ENCODE measurements at regions not wholly inside any gene's neighbourhood (a gene's known extent, or its start where the extent isn't known, plus 50 kb on each side); places are given as distances from the start of the nearest gene placed in this dataset.

DNA sequence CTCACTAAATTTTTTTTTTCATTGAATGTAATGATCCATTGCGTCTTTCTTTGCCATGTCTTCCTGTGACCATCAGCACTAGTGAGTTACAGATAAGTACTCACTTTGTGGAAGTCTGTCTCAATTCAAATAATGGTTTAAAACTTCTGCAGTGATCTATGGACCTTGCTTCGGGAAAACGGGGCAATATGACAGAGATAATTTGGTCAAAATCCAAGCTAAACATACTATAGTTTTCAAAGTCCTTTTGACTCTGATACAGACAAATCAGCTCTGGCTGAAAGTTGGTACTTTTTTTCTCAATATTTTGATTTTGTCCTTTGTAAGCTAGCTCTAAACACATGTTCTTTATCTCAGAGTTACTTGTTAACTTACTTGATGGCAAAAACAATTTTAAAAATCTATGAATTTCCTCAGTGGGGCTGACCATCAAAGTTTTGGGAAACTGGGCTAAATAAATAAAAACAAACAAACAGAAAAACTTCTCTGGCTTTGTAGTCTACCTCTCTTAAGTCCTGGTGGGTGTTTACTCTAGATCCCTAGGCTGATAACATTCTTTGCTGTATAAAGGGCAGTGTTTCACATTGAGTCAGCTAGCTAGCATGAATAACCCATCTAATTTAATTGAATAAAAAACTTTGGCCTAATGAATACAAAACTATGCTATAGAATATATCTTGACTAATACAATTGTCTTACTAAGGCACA, 327.6 kb downstream of the RDH14 start:
- no peak overlapping the region for H3K27ac Mint-ChIP-seq
- peaks cover 0 to 5% (median 1%) of the 10 kb centered on the region in 9 donors for H3K9me3 Mint-ChIP-seq
- H3K4me3 Mint-ChIP-seq = no peak overlapping the region
- no peaks in the 10 kb centered on the region for H3K36me3 Mint-ChIP-seq
- ATAC-seq (no peak), DNase-seq (no peak)
- POLR2A ChIA-PET = no interaction called here
- no peaks in the 10 kb centered on the region for H3K4me1 Mint-ChIP-seq
- H3K27me3 Mint-ChIP-seq = peaks cover 2 to 35% (median 8%) of the 10 kb centered on the region in 5 donors

DNA sequence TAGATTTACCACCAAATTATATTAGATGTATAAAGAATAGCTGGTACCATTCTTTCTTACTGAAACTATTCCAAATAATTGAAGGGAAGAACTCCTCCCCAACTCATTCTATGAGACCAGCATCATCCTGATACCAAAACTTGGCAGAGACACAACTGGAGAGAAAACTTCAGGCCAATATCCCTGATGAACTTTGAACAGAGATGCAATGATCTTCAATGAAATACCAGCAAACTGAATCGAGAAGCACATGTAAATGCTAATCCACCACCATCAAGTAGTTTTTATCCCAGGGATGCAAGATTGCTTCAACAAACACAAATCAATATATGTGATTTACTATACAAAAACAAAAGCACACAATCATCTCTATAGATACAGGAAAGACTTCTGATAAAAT, 329.8 kb downstream of the RDH14 start:
- no peak overlapping the region for H3K27ac Mint-ChIP-seq
- ATAC-seq (no peak), DNase-seq (no peak)
- H3K4me3 Mint-ChIP-seq = no peak overlapping the region
- peaks cover 0 to 26% (median 7%) of the 10 kb centered on the region in 5 donors for H3K27me3 Mint-ChIP-seq
- POLR2A ChIA-PET = no interaction called here
- H3K4me1 Mint-ChIP-seq = no peaks in the 10 kb centered on the region
- no peaks in the 10 kb centered on the region for H3K36me3 Mint-ChIP-seq
- H3K9me3 Mint-ChIP-seq = peaks cover 2 to 21% (median 7%) of the 10 kb centered on the region in 9 donors

DNA sequence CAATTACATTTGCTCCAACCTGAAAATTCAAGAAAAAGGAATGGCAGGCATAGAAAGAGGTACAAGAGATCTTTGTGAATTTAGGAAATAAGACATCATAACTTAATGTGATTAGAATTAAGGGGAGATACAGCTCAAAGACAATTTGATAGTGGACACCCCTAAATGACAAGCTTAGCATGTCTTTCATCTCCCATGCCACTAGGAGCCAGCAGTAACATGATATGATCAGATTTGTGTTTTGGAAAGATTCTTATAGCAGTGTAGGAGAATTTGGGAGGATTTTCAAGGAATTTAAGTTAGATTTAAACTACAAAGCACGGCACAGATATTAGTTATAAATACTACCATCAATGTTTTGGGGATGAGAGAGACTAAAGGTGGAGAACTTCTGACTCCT, 340.8 kb downstream of the RDH14 start:
- no peaks in the 10 kb centered on the region for H3K4me1 Mint-ChIP-seq
- POLR2A ChIA-PET = no interaction called here
- no peak overlapping the region for H3K4me3 Mint-ChIP-seq
- H3K27ac Mint-ChIP-seq = no peak overlapping the region
- H3K9me3 Mint-ChIP-seq = peaks cover 0 to 3% (median 0%) of the 10 kb centered on the region in 9 donors
- ATAC-seq = no peak
- DNase-seq = no peak
- no peaks in the 10 kb centered on the region for H3K36me3 Mint-ChIP-seq
- H3K27me3 Mint-ChIP-seq = peaks cover 0 to 4% (median 2%) of the 10 kb centered on the region in 5 donors

DNA sequence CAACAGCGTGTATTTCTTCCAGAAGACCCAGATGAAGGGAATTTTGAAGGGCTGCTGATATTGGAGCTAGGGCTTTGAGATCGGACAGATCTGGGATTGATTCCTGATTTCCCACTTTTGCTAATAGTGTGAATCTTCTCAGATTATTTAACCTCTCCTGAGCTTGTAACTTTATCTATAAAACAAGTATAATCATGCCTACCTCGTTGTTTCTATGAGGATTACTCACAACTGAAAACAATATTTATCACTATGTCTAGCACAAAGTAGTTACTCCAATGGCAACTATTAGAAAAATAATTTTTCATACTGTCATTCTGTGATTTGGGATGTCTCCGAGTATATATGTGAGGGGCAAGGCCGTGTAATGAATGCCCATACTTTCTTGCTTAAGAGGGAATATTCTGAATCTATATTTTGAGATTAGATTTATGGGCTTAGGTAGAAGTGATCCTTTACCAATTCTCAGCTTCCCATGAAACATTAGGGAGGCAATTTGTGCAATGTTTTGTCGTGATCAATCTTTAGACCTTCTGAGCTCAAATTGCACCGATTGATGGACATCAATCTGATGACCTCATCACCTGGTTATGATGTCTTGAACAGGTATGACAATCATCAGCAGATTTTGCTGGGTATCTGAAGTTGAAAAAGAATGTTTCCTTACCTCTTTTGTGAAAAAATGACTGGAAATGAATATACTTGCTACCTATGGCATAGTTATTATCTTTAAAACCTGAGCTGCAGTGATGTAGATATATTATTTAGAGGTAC, 339.9 kb downstream of the KCNS3 start:
- H3K27me3 Mint-ChIP-seq = peaks cover 0 to 4% (median 2%) of the 10 kb centered on the region in 5 donors
- H3K9me3 Mint-ChIP-seq = peaks cover 0 to 1% (median 0%) of the 10 kb centered on the region in 9 donors
- ATAC-seq = no peak
- no peaks in the 10 kb centered on the region for H3K4me1 Mint-ChIP-seq
- H3K36me3 Mint-ChIP-seq = no peaks in the 10 kb centered on the region
- no peak overlapping the region for H3K27ac Mint-ChIP-seq
- H3K4me3 Mint-ChIP-seq = no peak overlapping the region
- no peak for DNase-seq
- POLR2A ChIA-PET = no interaction called here

DNA sequence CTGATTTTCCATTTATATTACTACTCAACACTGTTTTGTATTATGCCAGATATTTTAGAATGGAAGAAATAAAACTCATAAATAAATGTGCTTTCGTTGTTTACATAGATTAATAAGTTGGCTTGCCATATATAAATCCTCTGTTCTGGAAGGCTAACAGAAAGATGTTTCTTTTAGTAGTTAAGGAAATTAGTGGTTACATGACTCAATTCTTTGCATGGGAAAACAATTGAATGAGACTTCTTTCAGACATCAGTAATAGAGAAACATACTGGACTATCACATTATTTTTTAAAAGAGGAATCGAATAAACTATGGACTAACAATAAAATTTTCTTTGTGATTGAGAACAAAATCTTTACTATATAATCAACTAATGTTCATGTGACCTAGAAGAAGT, 336.5 kb downstream of the KCNS3 start:
- no peak overlapping the region for H3K27ac Mint-ChIP-seq
- POLR2A ChIA-PET = no interaction called here
- H3K4me3 Mint-ChIP-seq = no peak overlapping the region
- no peaks in the 10 kb centered on the region for H3K36me3 Mint-ChIP-seq
- H3K9me3 Mint-ChIP-seq = peaks cover 0 to 1% (median 0%) of the 10 kb centered on the region in 9 donors
- H3K27me3 Mint-ChIP-seq = peaks cover 0 to 9% (median 4%) of the 10 kb centered on the region in 5 donors
- DNase-seq = no peak
- no peaks in the 10 kb centered on the region for H3K4me1 Mint-ChIP-seq
- ATAC-seq = no peak

DNA sequence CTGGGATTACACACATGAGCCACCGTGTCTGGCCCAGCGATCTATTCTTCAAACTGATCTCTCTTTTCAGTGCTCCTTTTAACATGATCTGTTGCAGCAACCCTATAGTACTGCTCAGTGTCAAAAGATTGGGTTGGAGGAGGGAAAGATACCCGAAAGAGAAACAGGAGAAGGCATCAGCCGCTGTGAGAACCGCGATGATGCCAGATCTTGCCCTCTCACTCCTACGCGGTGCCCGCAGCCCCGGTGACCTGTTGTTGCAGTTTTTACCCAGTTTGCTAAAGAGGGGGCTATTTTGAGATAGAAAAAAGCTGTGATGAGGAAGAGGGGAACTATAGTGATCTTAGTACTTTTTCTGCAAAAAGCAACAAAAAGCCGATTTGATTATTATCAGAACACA, 335.5 kb downstream of the KCNS3 start:
- ATAC-seq (no peak), DNase-seq (no peak)
- peaks cover 0 to 1% (median 0%) of the 10 kb centered on the region in 9 donors for H3K9me3 Mint-ChIP-seq
- POLR2A ChIA-PET = no interaction called here
- no peak overlapping the region for H3K27ac Mint-ChIP-seq
- no peaks in the 10 kb centered on the region for H3K4me1 Mint-ChIP-seq
- H3K36me3 Mint-ChIP-seq = no peaks in the 10 kb centered on the region
- no peak overlapping the region for H3K4me3 Mint-ChIP-seq
- H3K27me3 Mint-ChIP-seq = peaks cover 0 to 14% (median 4%) of the 10 kb centered on the region in 5 donors

DNA sequence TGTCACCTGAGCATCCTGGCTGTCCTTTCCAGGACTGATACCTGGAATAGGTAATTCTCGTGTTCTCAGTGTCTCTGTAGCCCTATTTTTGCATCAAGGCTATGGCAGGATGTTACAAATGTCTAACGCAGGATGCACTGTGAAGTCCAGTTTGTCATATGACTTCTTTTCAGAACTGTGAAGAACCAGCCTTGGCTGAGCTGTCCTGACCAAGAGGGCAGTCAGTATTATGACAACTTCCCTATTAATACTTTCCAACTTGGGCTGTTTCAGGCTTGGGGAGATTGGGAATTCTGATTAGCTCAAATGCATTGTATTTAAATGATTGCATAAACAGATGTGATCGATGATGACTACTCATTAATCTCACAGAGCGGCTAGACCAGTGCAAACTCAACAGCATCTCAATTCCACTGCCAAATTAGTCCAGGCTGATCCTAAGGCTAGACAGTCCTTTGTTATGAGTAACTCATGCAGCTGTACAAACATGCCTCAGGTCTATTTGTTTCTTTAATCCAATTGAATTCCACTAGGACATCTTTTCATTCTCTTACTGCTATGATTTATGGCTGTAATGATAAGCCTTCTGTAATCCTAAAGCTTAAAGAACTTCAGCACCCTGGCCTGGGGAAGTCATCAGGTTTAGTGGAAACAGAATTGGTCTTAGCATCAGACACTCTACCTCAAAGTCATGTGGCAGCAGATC, 331.6 kb downstream of the KCNS3 start:
- DNase-seq = no peak
- POLR2A ChIA-PET = no interaction called here
- Mint-ChIP-seq H3K9me3 (no peaks in the 10 kb centered on the region), H3K4me3 (no peak overlapping the region), H3K27ac (no peak overlapping the region), H3K4me1 (no peaks in the 10 kb centered on the region), H3K27me3 (peaks cover 0 to 10% (median 2%) of the 10 kb centered on the region in 5 donors), H3K36me3 (no peaks in the 10 kb centered on the region)
- no peak for ATAC-seq

DNA sequence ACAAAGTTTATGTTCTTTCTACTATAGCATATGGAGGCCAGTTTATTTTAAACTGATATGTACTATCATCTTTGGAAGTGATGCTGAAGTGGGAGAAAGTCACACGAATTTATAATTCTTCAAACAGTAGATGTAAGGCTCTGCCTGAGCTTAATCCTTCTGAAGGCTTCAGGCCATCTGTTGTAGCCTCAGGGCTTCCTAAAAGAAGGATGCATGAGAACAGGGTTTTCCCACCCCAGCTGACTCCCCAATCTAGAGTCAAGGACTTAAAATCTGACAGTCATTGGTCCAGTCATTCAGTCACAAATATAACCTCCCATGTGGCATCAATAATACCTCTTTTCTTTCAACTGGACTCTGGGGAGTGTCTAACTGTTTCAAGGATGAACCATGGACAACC, 330.5 kb downstream of the KCNS3 start:
- no peak for DNase-seq
- H3K36me3 Mint-ChIP-seq = no peaks in the 10 kb centered on the region
- peaks cover 0 to 10% (median 2%) of the 10 kb centered on the region in 5 donors for H3K27me3 Mint-ChIP-seq
- no peaks in the 10 kb centered on the region for H3K4me1 Mint-ChIP-seq
- POLR2A ChIA-PET = no interaction called here
- no peak overlapping the region for H3K27ac Mint-ChIP-seq
- no peak overlapping the region for H3K4me3 Mint-ChIP-seq
- ATAC-seq = no peak
- H3K9me3 Mint-ChIP-seq = no peaks in the 10 kb centered on the region

DNA sequence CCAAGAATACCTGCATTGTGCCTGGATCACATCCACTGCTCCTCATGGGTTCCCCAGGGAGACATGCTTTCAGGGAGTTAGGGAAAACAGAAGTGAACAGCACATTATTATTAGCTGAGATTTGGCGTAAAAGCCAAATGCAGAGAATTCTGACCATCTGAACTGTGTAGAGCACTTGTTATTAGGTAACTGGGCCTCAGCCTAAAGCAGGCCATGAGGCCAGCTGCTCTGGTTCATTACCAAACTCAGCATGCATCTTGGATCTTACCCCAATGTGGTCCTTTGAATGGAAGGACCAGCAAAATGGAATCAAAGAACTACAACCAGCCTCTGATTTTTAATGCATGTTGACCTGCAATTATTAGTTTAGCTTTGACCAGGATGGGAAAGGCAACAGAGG, 322.3 kb downstream of the KCNS3 start:
- no peaks in the 10 kb centered on the region for H3K9me3 Mint-ChIP-seq
- ATAC-seq = no peak
- no peak overlapping the region for H3K27ac Mint-ChIP-seq
- no peaks in the 10 kb centered on the region for H3K36me3 Mint-ChIP-seq
- no peak overlapping the region for H3K4me3 Mint-ChIP-seq
- no peak for DNase-seq
- POLR2A ChIA-PET = no interaction called here
- H3K27me3 Mint-ChIP-seq = peaks cover 0 to 14% (median 3%) of the 10 kb centered on the region in 5 donors
- no peaks in the 10 kb centered on the region for H3K4me1 Mint-ChIP-seq

DNA sequence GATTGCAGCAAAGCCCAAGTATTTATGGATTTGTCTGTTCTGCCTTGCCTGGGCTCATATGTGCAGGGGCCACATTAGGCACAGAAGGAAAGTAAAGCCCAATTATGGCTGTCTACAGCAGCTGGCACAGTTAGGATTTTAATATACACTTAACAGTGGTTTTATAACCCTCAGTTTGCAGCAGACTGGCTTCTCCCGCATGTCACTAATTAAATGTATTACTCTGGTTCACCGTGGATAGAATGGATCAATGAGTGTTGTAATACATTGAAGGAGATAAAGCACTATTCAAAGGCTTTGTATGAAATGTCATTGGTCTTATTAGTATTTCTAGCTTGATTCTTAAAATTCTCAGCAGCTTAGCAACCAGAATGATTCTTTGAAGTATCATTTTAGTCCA, 320.2 kb downstream of the KCNS3 start:
- POLR2A ChIA-PET = no interaction called here

DNA sequence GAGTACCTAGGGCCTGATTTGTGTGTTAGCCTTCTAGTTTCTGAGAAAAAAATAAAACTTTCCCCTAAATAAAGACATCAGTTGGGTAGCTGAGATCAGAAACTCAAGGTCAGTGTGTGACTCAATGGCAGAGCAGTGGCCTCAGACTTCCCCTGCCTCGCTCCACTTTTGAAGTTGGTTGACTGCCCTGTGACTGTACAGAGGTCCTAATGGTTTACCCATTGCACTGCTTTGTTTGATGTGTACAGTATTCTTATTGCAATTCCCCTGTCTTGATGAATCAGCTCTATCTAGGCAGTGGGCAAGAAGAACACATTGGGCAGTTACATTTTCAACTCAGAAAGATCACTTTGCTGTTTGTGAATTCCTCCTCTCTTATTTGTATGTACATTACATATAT, 315.7 kb downstream of the KCNS3 start:
- ATAC-seq (no peak), DNase-seq (no peak)
- no peaks in the 10 kb centered on the region for H3K9me3 Mint-ChIP-seq
- POLR2A ChIA-PET = no interaction called here
- H3K27me3 Mint-ChIP-seq = peaks cover under 1 to 9% (median 4%) of the 10 kb centered on the region in 5 donors
- H3K4me3 Mint-ChIP-seq = no peak overlapping the region
- H3K36me3 Mint-ChIP-seq = no peaks in the 10 kb centered on the region
- no peak overlapping the region for H3K27ac Mint-ChIP-seq
- no peaks in the 10 kb centered on the region for H3K4me1 Mint-ChIP-seq

More for the DNA sequence above, 320.2 kb downstream of the KCNS3 start:
- no peak overlapping the region for H3K4me3 Mint-ChIP-seq
- H3K27me3 Mint-ChIP-seq = peaks cover 0 to 14% (median 4%) of the 10 kb centered on the region in 5 donors
- no peaks in the 10 kb centered on the region for H3K4me1 Mint-ChIP-seq
- no peaks in the 10 kb centered on the region for H3K36me3 Mint-ChIP-seq
- DNase-seq (no peak), ATAC-seq (no peak)
- H3K27ac Mint-ChIP-seq = no peak overlapping the region
- no peaks in the 10 kb centered on the region for H3K9me3 Mint-ChIP-seq

DNA sequence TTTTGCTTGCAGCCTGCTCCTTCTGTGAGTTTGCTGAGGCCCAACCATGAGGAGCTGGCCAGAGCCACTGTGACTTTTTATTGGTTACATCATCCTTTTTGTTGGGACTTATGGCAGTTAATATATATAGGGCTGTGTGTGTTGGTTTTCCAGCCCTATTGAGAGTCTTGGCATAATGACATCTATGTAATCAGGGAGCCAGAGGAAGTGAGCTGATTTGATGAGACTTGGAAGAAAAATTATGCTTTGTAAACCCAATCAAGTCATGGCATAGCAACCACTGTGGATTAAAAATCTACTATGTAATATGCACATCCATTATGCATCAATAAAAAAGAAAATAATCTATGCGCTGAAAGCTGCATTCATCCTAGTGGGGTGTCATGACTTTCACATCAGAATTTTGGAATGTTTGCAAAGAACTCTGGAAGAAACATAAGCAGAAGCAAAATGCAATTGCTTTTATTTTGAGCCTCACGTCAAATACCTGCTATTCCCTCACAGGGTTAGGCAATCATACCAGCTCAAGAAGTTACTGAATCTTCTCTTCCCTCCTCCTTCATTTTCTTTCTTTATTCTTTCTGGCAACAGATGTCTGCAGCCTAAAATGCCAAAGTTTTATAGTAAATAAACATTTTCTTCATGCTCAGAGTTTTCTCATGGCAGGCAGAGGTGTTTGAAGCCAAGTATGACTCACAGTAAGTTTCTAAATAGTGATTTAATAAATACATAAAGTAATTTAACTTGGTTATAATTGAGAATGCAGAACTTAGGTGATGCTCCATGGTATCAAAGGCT, 308.5 kb downstream of the KCNS3 start:
- POLR2A ChIA-PET = no interaction called here

More for the DNA sequence above, 308.5 kb downstream of the KCNS3 start:
- ATAC-seq (no peak), DNase-seq (no peak)
- Mint-ChIP-seq H3K4me3 (no peak overlapping the region), H3K36me3 (no peaks in the 10 kb centered on the region), H3K4me1 (no peaks in the 10 kb centered on the region), H3K27ac (no peak overlapping the region), H3K27me3 (peaks cover 7 to 38% (median 27%) of the 10 kb centered on the region in 5 donors), H3K9me3 (no peaks in the 10 kb centered on the region)

Measured in naive thymus-derived CD8-positive, alpha-beta T cell (primary cell).